ENCODE measurements at regions not wholly inside any gene's neighbourhood (a gene's known extent, or its start where the extent isn't known, plus 50 kb on each side); places are given as distances from the start of the nearest gene placed in this dataset.

DNA sequence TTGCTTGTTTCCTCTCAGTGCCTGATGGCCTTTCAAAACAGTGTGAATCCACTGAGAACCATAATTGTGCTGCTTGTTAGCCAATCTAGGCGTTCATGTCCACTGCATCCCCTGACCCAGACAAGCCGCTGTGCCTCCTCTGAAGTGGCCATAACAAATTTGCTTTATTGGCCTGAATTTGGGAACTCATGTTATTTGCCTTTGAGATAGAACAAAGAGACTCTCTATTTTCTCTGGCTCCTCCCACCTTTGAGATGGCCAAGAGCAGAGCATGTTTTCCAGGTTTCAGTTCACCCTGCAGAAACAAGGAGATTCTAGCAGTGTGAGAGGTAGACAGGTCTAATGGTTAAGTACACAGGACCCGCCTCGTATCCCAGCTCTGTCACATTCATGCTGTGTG, 723.9 kb downstream of the MED13L start:
- TF ChIP-seq FOSL1 (IDR thresholded peaks at IDR 0.05; ENCODE audit: insufficient read depth, low read depth, low read length) (no peak), CTCF (IDR thresholded peaks at IDR 0.05; ENCODE audit: control extremely low read depth in 1 of 3, insufficient read depth in 1 of 3, low read depth in 1 of 3, low read length in 3 of 3) (no peak), RNF2 (IDR thresholded peaks at IDR 0.05; ENCODE audit: borderline replicate concordance, low read depth, low read length, missing control alignments, poor library complexity, severe bottlenecking) (no peak), EGR1 (IDR thresholded peaks at IDR 0.05; ENCODE audit: borderline replicate concordance, low read depth, low read length) (no peak), POLR2A (IDR thresholded peaks at IDR 0.05; ENCODE audit: control extremely low read depth in 1 of 2, low read depth in 2 of 2, low read length in 2 of 2) (no peak), SAP30 (IDR thresholded peaks at IDR 0.05; ENCODE audit: insufficient read depth, insufficient replicate concordance, low read length) (no peak), ATF2 (IDR thresholded peaks at IDR 0.05; ENCODE audit: low read length) (no peak), NRF1 (IDR thresholded peaks at IDR 0.05; ENCODE audit: low read depth, low read length) (no peak)
- TF ChIP-seq, protein P1, sequence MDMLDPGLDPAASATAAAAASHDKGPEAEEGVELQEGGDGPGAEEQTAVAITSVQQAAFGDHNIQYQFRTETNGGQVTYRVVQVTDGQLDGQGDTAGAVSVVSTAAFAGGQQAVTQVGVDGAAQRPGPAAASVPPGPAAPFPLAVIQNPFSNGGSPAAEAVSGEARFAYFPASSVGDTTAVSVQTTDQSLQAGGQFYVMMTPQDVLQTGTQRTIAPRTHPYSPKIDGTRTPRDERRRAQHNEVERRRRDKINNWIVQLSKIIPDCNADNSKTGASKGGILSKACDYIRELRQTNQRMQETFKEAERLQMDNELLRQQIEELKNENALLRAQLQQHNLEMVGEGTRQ (IDR thresholded peaks at IDR 0.05; ENCODE audit: low read length): no peak

Data from H1 (cell line).